ENCODE measurements at regions not wholly inside any gene's neighbourhood (a gene's known extent, or its start where the extent isn't known, plus 50 kb on each side); places are given as distances from the start of the nearest gene placed in this dataset.

GRCh38 chr6:169899481-169900145, 148.2 kb downstream of the ERMARD start:
- no peak for DNase-seq

GRCh38 chr6:169898788-169899480, 147.5 kb downstream of the ERMARD start:
- no peak for DNase-seq

- DNase-seq = no peak
These were observed 146.4 kb downstream of the ERMARD start for GRCh38 chr6:169897601-169898358.

- no peak for DNase-seq
These were observed 145.5 kb downstream of the ERMARD start for GRCh38 chr6:169896826-169897456.

GRCh38 chr6:169895926-169896761, 144.7 kb downstream of the ERMARD start:
- no peak for DNase-seq

GRCh38 chr6:169895000-169895759, 143.8 kb downstream of the ERMARD start:
- no peak for DNase-seq

- no peak for DNase-seq
These were observed 143.0 kb downstream of the ERMARD start for GRCh38 chr6:169894377-169894960.

- no peak for DNase-seq
These were observed 142.2 kb downstream of the ERMARD start for GRCh38 chr6:169893624-169894023.

- DNase-seq = no peak
These were observed 140.4 kb downstream of the ERMARD start for GRCh38 chr6:169891846-169892245.

GRCh38 chr6:169891421-169891820, 140.0 kb downstream of the ERMARD start:
- DNase-seq = no peak

GRCh38 chr6:169890901-169891300, 139.5 kb downstream of the ERMARD start:
- no peak for DNase-seq

GRCh38 chr6:169890049-169890448, 138.6 kb downstream of the ERMARD start:
- DNase-seq = no peak

- DNase-seq = no peak
These were observed 136.2 kb downstream of the ERMARD start for GRCh38 chr6:169887529-169888140.

- DNase-seq = no peak
These were observed 135.3 kb downstream of the ERMARD start for GRCh38 chr6:169886631-169887227.

GRCh38 chr6:169885831-169886230, 134.4 kb downstream of the ERMARD start:
- no peak for DNase-seq

GRCh38 chr6:169885131-169885530, 133.7 kb downstream of the ERMARD start:
- no peak for DNase-seq

- DNase-seq = no peak
These were observed 132.7 kb downstream of the ERMARD start for GRCh38 chr6:169884158-169884557.

GRCh38 chr6:169883316-169883715, 131.9 kb downstream of the ERMARD start:
- DNase-seq = no peak

GRCh38 chr6:169881976-169882375, 130.6 kb downstream of the ERMARD start:
- no peak for DNase-seq

- no peak for DNase-seq
These were observed 130.0 kb downstream of the ERMARD start for GRCh38 chr6:169881398-169881797.

All from suppressor macrophage (primary cell).